NCI-H526 (cell line): ENCODE measurements at regions not wholly inside any gene's neighbourhood (a gene's known extent, or its start where the extent isn't known, plus 50 kb on each side); places are given as distances from the start of the nearest gene placed in this dataset.
"Not testable (repeated sequence)": the region's sequence is repeated elsewhere in the genome, so short reads cannot be mapped to it uniquely, and the experiment has no call there.

Experiments
- DNase-seq, 2 experiments: peaks; one replicate each; lab custom pipeline; 2025; lab: John Stamatoyannopoulos, UW

DNA sequence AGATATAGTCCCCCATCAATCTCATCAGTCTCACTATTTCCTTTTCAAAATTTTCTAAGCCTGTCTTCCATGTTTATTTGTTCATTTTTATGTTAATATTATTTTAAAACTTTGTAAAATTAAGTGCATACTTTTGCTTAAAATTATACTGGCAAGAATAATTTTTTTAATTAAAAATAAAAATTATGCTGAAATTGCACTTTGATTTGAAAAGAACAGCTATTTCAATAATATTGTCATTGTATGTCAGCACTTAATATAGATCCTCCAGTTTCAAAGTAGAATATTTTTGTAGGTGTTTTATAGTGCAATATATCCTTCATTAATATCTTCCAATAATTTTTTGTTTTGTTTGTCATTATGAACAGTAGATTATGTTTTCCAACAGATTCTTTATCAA, 99.0 kb upstream of the MAGI2 start:
- no peak for DNase-seq

DNA sequence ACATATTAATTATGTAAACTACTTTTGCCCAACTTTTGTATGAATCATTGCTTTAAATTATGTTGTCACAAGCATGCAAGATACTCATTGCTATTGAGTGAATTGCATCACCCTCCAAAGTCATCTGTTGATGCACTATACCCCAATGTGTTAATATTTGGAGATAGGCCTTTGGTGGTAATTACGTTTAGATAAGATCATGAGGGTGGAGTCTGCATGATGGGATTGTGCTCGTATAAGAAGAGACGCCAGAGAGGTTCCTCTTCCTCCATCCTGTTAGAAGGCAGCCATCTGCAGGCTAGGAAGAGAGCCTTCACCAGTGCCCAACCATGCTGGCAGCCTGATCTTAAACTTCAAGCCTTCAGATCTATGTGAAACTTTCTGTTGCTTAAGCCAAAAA, 95.3 kb upstream of the MAGI2 start:
- DNase-seq = no peak

DNA sequence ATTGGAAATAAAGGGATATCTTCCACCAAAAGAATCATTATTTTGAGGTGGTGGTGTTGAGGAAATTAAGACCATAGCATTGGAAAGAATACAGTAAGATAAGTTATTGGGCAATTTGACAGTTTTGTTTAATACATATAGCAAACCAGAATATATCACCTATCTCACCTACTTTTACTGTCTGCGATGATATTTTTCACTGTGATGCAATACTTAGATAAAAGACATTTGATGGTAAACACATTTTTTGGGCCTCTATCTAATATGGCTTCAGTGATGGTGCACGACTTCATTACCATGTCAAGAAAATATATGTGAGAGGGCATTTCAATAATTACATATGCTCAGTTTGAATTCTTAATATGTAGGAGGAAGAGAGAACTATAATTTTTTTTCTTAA, 93.7 kb upstream of the MAGI2 start:
- DNase-seq = no peak

DNA sequence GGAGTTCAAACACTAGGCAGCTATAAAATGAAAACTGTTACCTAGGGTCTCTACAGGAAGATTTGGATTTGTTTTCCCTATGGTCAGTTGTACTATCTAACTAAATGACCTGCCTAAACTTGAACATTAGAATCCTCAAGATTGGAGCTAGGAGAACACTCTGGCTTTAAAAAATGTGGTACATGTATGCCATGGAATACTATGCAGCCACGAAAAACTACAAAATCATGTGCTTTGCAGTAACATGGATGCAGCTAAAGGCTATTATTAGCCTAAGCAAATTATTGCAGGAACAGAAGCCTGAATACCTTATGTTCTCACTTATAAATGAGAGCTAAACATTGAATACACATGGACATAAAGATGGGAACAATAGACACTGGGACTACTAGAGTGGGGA, 87.1 kb upstream of the MAGI2 start:
- DNase-seq = no peak

DNA sequence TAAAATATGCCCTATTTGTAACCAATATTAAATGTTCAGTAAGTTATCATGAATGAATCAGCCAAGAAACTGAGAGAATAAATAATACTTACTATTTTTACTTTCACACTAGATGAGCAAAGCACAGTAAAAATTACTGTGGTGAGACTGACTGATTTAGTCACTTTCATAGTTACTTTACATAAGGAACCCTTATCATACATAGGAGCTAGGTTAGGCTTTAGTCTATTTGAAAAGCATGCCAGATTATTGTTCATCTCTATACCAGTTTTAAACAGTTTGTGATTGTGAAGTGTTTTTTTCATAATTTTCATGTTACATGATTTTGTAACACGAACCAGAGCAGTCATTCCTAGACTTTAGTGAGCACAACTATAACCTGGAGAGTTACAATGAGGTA, 80.7 kb upstream of the MAGI2 start:
- DNase-seq = no peak

DNA sequence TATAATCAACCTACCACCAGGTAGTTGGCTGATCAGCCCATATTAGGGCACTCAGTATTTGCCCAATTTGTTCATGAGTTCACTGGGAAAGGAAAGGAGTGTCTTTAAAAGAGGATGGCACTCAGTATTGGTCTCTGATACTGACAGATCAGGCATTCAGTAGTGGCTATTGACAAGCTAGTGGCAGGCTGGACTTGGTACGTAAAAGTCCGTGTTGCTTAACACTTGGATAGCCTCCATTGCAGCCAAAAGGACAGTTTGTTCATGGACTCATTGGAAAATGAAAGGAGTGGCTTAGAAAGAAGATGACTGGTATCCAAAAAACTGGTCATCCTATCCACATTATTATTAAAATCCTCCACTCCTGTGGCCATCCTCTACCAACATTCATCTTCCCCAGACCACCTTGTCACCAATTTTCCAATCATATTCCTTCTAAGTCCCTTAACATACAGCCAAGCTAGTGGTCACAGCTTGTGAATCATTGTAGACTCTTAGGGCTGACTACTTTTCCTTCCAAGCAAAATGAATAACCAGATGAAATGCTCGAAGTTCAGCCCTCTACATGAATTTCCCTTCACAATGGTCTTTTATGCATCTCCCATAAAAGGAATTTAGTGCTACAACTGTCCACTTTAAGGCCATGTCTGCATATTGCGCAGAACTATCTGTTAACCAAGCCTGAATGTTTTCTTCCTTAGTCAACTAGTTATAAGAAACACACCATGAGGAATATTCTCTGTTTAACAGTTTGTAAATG, 78.6 kb upstream of the MAGI2 start:
- no peak for DNase-seq

DNA sequence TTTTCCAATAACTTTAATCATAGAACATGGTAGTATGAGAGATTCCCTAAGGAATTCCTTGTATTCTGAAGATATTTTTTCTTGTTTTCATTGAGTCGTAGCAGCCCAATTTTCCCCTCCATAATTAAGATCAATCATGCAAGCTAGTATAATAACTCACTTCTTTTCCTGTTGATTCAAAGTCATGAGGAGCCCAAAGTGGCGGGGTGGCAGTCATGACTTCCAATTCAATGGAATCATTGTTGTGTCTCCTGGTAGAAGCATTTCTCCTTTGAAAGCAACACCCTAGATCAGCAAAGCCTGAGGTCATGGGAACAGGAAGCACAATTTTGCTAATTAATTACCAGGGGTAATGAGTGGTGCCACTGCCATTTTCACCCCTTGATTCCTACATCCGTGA, 77.6 kb upstream of the MAGI2 start:
- no peak for DNase-seq

DNA sequence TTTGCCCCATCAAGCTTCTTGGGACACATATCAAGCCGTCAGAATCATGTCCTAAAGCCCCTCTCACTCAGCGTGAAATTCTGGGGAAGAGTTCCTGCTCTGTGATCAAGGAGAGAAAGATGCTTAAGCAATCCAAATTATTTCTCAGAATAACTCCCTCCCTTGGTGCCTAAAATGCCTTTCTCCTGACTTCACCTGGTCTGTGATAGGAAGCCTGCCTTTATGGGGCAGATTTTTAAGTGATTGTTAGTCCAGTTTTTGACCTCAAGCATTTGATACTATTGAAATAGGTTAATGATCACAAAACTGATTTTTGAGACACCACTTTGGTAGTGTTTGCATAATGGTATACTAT, 76.4 kb upstream of the MAGI2 start:
- no peak for DNase-seq

DNA sequence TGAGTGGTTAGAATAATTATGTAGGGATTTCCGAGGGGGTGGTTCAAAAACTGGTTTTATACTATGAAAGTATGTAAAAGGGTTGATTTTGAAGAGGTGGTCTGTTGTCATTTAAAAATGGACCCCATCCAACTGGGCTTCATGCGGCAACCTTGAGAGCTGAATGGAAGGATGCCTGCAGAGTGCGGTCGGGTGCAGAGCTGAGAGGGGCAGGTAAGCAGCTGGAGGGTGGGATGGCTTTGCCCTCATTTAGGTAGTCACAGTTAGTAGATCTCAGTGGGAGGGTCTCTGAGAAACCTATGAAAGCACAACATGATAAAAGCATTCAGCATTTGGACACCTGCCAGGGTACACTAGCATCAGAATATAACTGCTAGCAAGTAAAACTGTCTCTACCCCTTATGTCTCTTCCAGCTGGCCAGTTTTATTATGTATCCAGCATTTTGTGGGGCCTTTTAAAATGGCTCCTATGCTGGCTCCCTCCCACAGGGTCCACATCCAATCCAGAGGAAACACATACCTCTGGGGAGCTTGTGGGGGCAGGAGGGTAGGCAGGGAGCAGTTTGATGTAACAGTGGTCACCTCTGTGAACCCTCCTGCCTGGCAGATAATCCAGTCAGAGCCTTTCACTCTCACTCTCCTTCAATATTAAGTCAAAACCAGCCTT, 75.9 kb upstream of the MAGI2 start:
- no peak for DNase-seq

DNA sequence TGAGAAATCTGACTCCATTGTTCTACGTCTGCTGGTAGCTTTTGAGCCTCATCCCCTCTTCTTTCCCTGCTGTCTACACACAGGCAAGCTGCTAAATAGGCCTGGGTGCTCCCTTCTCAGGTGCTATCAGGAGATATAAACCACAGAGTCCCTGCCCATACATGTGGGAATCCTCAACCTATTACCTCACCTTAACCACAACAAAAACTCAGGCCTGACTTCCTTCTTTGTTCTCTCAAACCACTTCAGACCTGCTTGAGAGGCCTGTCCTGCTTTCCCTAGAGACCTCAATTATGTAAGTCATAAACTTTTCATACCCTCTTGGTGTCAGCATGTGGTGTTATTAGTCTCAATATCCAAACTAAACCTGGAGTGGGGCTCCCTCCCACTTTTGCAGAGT, 75.0 kb upstream of the MAGI2 start:
- no peak for DNase-seq

DNA sequence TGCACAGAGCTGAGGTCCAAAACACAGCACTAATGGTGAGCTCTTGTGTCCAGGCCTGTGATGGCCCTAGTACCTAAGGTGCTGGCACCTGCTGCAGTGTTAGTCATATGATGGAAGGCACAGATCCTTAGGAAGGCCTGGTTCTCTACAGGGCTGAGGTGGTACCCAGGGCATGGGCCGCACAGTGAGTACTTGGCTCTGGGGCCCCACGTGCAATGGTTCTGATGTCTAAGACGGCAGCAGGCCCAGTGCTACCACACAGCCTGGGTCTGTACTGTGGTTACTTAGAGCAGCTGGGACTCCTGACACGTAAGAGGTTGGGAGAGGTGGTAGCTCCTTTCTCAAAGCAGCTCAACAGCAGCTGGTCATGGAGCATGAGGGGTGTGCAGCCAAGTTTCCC, 70.6 kb upstream of the MAGI2 start:
- no peak for DNase-seq

DNA sequence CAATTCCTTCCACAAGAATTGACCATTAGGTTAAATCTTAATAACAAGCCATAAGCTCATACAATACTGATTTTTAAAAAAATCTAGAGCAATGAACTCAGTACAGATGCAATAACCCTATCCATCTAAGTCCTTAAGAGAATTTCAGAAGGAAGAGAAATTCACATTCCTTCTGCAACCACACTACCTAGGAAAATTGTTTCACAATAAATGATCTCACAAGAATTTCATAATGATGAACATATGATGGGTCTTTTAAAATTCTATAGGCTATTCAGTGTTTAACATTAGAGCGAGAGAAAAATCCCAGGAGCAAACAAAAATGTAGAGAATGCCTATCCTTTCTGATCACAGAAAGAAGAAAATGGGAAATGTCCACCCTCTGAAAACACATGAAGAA, 70.0 kb upstream of the MAGI2 start:
- DNase-seq = no peak

DNA sequence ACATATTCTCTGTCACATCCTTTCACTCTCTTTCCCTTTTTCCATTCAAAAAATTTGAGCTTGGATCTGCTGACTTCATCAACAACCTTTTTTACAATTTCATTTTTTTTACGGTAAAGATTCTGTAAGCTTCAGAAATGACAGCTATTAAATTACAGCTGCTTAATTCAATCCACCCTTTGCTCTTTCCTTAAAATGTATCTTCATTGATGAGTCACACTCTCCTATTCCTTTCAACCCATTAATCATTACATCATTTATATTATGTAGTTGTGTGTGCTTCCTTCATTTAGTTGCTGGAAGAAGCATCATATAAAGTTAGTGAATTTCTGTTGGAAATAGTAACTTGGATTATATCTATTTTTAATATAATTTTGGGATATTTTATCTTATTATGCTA, 67.1 kb upstream of the MAGI2 start:
- no peak for DNase-seq

DNA sequence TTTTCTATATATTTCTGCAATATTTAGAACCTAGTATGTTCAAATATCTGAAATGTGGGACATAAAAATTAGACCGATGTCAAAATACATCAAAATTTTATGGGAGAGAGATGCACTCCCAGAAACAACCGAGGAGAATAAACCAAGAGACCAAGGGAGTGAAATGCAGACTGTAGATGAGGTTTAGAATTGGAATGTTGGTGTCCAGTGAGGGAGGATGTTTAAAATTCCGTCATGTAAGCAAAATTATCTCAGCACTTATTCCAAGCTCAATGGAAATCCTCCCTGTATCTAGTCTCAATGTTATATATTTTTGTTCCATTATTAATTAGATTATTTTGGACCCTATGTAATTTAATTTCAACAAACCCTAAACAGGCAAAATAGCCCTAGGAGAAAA, 61.9 kb upstream of the MAGI2 start:
- no peak for DNase-seq

DNA sequence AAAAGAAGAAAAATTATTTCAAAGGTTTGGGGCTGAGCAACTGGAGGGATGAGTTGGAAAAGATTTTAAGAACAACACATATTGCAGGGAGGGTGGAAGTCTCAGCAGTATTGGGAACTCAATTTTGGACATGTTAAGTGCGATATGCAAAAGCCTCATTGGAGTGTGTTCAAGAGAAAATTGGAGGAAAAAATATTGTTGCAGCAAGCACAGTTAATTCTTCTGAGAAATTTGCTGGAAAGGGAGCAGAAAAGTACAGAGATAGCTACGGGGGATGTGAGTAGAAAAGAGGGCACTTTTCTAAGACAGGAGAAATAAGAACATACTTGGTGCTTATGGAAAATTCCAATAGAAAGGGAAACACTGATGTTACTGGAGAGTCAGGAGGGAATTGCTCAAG, 59.8 kb upstream of the MAGI2 start:
- no peak for DNase-seq

DNA sequence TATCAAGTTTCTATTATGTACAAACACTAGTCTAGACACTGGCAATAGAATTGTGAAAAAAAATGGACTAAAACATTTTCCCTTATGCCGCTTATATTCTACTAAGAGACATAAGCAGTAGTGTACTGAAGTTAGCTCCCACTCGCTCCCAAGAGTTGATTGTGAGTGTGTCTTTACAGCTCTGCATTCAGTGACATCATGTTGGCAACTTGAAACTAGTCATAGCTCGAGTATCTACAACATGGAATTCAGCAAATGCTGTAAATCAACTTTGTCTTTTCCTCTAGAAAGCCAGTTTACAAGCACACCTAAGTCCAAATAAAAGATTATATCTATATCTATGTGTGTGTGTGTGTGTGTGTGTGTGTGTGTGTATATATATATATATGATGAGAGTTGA, 58.8 kb upstream of the MAGI2 start:
- DNase-seq = no peak

DNA sequence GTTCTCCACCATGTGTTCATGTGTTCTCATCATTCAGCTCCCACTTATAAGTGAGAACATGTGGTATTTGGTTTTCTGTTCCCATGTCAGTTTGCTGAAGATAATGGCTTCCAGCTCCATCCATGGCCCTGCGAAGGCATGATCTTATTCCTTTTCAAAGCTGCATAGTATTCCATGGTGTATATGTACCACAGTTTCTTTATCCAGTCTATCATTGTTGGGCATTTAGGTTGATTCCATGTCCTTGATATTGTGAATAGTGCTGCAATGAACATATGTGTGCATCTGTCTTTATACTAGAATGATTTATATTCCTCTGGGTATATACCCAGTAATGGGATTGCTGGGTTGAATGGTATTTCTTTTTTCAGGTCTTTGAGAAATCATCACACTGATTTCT, 57.6 kb upstream of the MAGI2 start:
- not testable (repeated sequence) for DNase-seq

DNA sequence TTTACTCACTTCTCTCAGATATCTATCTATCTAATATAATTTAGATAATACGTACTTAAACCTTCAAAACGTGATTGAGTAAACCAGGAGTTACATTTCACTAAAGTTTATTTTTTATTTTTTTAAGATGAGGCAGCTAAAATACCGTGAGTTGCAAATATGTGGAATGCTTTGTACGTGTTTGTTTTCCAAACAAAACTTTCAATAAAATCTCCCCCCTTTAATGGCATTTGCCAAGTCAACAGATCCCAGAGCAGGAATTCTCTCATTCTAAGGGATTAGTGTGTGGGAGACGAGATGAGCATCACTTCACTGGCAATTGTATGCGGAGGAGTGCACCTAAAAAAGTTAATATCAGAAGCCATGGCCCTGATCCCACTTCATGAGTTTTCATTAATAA, 53.7 kb upstream of the MAGI2 start:
- DNase-seq = no peak

DNA sequence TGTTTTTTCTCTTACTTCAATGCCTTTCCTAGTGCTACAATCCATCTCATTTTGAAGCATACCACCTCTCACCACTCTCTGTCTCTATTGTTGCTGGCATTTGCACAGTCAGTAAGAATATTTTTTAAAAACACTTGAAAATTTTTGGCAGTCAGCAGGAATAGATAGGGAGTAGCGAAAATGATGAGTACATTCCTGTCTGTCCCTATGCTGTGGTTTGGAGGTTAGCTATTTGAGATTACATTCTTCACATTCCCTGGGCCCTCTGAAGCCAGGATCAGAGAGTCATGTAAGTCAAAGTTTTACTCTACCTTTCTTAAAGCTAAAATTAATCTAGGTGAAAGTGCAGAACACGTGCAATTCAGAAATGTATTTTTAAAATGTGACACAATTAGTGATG, 53.0 kb upstream of the MAGI2 start:
- no peak for DNase-seq

DNA sequence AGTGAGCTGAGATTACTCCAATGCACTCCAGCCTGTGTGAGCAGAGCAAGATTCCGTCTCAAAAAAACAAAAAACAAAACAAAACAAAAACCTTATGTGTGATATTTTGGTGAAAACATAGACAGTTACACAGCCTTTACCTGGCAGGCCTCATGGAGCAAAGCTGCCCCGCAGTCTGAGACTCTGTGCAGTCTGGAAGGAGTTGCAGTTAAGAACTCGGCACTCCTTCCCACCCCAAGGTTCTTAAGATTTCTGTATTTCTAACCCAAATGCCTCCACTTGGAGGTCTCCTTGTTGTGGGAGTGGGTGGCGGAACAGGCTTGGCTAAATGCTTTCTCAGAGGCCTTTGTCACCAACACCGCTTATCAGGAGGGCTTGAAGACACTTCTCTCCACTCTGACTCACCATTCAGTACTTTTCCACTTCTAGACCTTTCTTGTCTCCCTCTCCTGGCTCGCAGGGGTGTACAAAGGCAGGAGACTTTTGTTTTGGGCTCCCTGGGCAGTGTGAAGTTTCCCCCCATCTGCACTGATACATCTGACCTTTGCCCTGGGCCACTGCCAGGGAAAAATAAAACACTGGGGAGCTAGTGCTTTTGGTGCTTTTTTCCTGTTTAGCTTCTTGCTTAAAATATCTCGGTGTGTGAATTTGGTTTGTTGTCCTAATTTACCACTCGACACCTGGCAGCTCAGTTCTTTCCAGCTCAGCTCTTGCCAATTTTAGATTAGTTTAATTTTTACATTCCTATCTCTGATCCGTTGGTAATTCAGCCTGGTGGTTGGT, 51.3 kb upstream of the MAGI2 start:
- DNase-seq = no peak
